PC-9 (cell line): ENCODE measurements at regions not wholly inside any gene's neighbourhood (a gene's known extent, or its start where the extent isn't known, plus 50 kb on each side); places are given as distances from the start of the nearest gene placed in this dataset.

Experiments used
- EZH2 ChIP-seq: fragments of 200-600 bp; sonication (generic); IDR thresholded peaks from 2 replicates; pipeline ENCODE4 v1.8.0; 2017; ENCODE audit warnings: antibody characterized with exemption, low read depth
- TF ChIP-seq, protein P1 (sequence below): fragments of 200-600 bp; sonication (generic); conservative IDR thresholded peaks from 2 replicates; pipeline ENCODE4 v1.6.1; 2017; ENCODE audit warnings: mixed run types, antibody characterized with exemption, mild to moderate bottlenecking, moderate library complexity

DNA sequence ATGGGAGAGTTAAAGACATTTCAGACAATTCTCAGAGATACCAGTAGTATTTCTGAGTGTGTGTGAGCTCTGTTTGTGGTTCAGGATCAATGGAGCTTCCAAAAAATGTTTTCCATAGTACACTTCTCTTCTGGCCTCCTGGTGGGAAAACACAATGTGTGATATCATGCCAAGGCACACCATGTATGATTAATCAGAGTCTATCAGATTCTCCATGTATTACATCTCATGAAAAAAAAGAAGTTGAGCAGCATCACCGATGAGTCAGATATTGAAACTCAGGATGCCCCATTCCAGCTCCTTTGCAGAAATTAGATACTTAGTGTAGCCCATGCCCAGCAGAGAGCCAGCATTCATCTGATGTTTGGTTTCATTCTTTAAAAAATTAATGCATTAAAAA is 620.3 kb upstream of the POU3F3 start:
- TF ChIP-seq, protein P1, sequence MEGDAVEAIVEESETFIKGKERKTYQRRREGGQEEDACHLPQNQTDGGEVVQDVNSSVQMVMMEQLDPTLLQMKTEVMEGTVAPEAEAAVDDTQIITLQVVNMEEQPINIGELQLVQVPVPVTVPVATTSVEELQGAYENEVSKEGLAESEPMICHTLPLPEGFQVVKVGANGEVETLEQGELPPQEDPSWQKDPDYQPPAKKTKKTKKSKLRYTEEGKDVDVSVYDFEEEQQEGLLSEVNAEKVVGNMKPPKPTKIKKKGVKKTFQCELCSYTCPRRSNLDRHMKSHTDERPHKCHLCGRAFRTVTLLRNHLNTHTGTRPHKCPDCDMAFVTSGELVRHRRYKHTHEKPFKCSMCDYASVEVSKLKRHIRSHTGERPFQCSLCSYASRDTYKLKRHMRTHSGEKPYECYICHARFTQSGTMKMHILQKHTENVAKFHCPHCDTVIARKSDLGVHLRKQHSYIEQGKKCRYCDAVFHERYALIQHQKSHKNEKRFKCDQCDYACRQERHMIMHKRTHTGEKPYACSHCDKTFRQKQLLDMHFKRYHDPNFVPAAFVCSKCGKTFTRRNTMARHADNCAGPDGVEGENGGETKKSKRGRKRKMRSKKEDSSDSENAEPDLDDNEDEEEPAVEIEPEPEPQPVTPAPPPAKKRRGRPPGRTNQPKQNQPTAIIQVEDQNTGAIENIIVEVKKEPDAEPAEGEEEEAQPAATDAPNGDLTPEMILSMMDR, result no peak
- no peak for TF ChIP-seq EZH2
